ENCODE measurements at regions not wholly inside any gene's neighbourhood (a gene's known extent, or its start where the extent isn't known, plus 50 kb on each side); places are given as distances from the start of the nearest gene placed in this dataset.

- Histone ChIP-seq H3K27ac (ENCODE audit: low read length) (no peak overlapping the region), H3K36me3 (ENCODE audit: insufficient read depth, low read length) (no peaks in the 10 kb centered on the region), H3K79me2 (replicated peaks; ENCODE audit: insufficient read depth, low read length) (no peaks in the 10 kb centered on the region), H3K9me3 (ENCODE audit: low read length) (no peaks in the 10 kb centered on the region), H3K4me3 (ENCODE audit: low read length) (no peak overlapping the region), H3K9me2 (ENCODE audit: insufficient read depth, low read length) (no peaks in the 10 kb centered on the region), H3K4me2 (ENCODE audit: low read length) (no peak overlapping the region), H3K9ac (ENCODE audit: low read length) (no peak overlapping the region), H4K20me1 (ENCODE audit: insufficient read depth) (no peaks in the 10 kb centered on the region), H3K27me3 (ENCODE audit: insufficient read depth, low read depth, low read length) (no peaks in the 10 kb centered on the region), H3F3A (ENCODE audit: insufficient read depth, low read length, poor library complexity, severe bottlenecking) (no peaks in the 10 kb centered on the region), H2AFZ (ENCODE audit: low read depth, low read length) (no peak overlapping the region)
- TF ChIP-seq CTCF (IDR thresholded peaks at IDR 0.05; ENCODE audit: poor library complexity, severe bottlenecking) (no peak), TAF1 (IDR thresholded peaks at IDR 0.05; ENCODE audit: low read depth) (no peak), EP300 (conservative IDR thresholded peaks at IDR 0.05; ENCODE audit: poor library complexity, severe bottlenecking) (no peak), EZH2 (IDR thresholded peaks at IDR 0.05; ENCODE audit: borderline replicate concordance, insufficient read depth, low read length, poor library complexity, severe bottlenecking) (no peak), RAD21 (conservative IDR thresholded peaks at IDR 0.05) (no peak), SMC3 (conservative IDR thresholded peaks at IDR 0.05; ENCODE audit: poor library complexity) (no peak), REST (IDR thresholded peaks at IDR 0.05; ENCODE audit: borderline replicate concordance) (no peak), MXI1 (conservative IDR thresholded peaks at IDR 0.05; ENCODE audit: poor library complexity, severe bottlenecking) (no peak)
Observed at GRCh38 chr7:22900784-22901183, 78.1 kb upstream of the TOMM7 start.

- no peak overlapping the region for H3K9ac ChIP-seq (ENCODE audit: low read length)
Observed at GRCh38 chr7:22900101-22900500, 77.5 kb upstream of the TOMM7 start.

More at GRCh38 chr7:22900101-22900500, 77.5 kb upstream of the TOMM7 start:
- H3K27me3 ChIP-seq (ENCODE audit: insufficient read depth, low read depth, low read length): no peaks in the 10 kb centered on the region
- no peak for TF ChIP-seq EZH2 (IDR thresholded peaks at IDR 0.05; ENCODE audit: borderline replicate concordance, insufficient read depth, low read length, poor library complexity, severe bottlenecking)
- TF ChIP-seq MXI1 (conservative IDR thresholded peaks at IDR 0.05; ENCODE audit: poor library complexity, severe bottlenecking): no peak
- TF ChIP-seq TAF1 (IDR thresholded peaks at IDR 0.05; ENCODE audit: low read depth): no peak
- no peak for TF ChIP-seq POLR2AphosphoS5 (IDR thresholded peaks at IDR 0.05)
- no peak for TF ChIP-seq CTCF (IDR thresholded peaks at IDR 0.05; ENCODE audit: poor library complexity, severe bottlenecking)
- TF ChIP-seq EP300 (conservative IDR thresholded peaks at IDR 0.05; ENCODE audit: poor library complexity, severe bottlenecking): no peak
- TF ChIP-seq REST (IDR thresholded peaks at IDR 0.05; ENCODE audit: borderline replicate concordance): no peak
- TF ChIP-seq SMC3 (conservative IDR thresholded peaks at IDR 0.05; ENCODE audit: poor library complexity): no peak
- TF ChIP-seq RAD21 (conservative IDR thresholded peaks at IDR 0.05): no peak
- H3K36me3 ChIP-seq (ENCODE audit: insufficient read depth, low read length): no peaks in the 10 kb centered on the region
- H3K27ac ChIP-seq (ENCODE audit: low read length): no peak overlapping the region
- no peaks in the 10 kb centered on the region for H3K79me2 ChIP-seq (replicated peaks; ENCODE audit: insufficient read depth, low read length)
- no peaks in the 10 kb centered on the region for H3F3A ChIP-seq (ENCODE audit: insufficient read depth, low read length, poor library complexity, severe bottlenecking)
- H2AFZ ChIP-seq (ENCODE audit: low read depth, low read length): no peak overlapping the region
- no peaks in the 10 kb centered on the region for H3K9me3 ChIP-seq (ENCODE audit: low read length)
- no peak overlapping the region for H3K4me3 ChIP-seq (ENCODE audit: low read length)
- no peak overlapping the region for H3K4me2 ChIP-seq (ENCODE audit: low read length)
- no peaks in the 10 kb centered on the region for H3K9me2 ChIP-seq (ENCODE audit: insufficient read depth, low read length)
- no peaks in the 10 kb centered on the region for H4K20me1 ChIP-seq (ENCODE audit: insufficient read depth)

Measured in neural cell (in vitro differentiated cells).